ENCODE measurements at regions not wholly inside any gene's neighbourhood (a gene's known extent, or its start where the extent isn't known, plus 50 kb on each side); places are given as distances from the start of the nearest gene placed in this dataset.

DNA sequence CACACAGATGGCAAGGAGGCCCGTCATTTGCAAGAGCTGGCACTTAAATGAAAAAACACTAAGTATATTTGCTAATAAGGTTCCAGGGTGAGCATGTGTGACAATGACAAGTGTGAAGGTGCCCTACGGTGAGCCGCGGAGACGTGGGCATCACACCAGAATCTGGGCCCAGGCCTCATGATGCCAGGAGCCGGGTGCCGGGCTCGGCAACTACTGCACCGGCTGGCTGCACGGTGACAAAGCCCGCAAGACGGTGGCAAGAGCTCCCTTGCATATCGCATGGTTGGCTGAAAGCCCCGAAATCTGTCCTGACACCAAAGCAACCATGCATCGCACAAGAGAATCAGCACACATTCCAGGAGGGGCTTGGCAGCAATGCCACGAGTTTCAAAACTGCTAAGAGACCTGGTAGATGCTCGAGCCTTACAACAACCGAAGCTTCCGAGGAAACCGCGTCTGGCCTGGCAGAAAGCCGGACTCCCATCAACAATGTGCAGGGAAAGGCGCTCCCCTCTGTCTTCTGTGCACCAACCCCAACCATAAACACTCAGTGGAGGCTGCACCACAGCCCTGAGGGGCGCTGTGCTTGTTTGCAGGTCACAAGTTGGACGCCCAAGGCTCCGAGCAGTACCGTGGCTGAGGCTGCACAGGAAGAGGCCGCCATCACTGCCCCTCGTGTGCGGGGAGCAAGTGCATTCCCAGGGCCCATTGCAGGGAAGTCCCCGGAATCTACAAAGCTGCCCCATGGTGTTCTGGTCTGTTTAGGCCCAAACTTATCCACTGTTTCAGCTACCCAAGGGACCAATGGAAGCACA is 339.7 kb downstream of the CTTN start:
- H3K27ac ChIP-seq: no peak overlapping the region
- TF ChIP-seq, protein P1, sequence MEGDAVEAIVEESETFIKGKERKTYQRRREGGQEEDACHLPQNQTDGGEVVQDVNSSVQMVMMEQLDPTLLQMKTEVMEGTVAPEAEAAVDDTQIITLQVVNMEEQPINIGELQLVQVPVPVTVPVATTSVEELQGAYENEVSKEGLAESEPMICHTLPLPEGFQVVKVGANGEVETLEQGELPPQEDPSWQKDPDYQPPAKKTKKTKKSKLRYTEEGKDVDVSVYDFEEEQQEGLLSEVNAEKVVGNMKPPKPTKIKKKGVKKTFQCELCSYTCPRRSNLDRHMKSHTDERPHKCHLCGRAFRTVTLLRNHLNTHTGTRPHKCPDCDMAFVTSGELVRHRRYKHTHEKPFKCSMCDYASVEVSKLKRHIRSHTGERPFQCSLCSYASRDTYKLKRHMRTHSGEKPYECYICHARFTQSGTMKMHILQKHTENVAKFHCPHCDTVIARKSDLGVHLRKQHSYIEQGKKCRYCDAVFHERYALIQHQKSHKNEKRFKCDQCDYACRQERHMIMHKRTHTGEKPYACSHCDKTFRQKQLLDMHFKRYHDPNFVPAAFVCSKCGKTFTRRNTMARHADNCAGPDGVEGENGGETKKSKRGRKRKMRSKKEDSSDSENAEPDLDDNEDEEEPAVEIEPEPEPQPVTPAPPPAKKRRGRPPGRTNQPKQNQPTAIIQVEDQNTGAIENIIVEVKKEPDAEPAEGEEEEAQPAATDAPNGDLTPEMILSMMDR (IDR thresholded peaks at IDR 0.05): no peak
- no peak for TF ChIP-seq ZFX (IDR thresholded peaks at IDR 0.05; ENCODE audit: borderline replicate concordance)

DNA sequence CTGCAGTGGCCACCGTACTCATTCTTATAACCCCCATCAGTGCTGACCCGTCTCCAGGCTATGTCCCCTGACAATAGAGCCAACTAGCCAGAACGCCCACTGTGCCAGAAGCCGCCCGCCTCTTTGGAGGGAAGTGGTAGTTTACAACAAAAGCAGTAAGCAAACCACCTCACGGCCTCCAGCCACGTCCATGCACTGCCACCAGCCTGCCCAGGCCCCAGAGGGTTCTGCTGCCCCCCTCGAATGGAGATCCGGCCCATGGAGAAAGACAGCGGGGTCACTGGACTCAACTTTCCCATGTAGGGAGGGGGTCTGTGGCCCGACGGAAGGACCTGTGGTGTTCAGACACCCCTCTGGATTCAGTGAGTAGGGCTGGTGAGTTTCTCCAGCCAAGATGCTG is 340.3 kb downstream of the CTTN start:
- H3K27ac ChIP-seq: no peak overlapping the region
- no peak for TF ChIP-seq ZFX (IDR thresholded peaks at IDR 0.05; ENCODE audit: borderline replicate concordance)
- TF ChIP-seq, protein P1 (IDR thresholded peaks at IDR 0.05): no peak

DNA sequence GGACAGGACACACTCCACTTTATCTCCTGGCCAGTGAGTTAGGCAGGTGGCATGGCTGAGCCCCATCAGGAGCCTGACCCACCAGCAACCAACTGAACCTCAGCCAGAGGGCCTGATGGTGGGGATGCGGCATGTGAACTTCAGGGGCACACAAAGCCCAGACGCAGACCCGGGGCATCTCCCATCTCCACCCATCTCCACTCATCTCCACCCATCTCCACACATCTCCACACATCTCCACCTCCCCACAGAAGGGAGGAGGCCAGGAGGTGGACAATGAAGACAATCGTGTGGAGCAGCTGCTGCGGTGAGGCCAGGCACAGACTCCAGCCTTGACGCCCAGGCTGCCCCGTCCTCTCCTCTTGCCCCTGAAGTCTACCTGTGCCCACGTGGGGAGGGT is 340.8 kb downstream of the CTTN start:
- TF ChIP-seq ZFX (IDR thresholded peaks at IDR 0.05; ENCODE audit: borderline replicate concordance): no peak
- TF ChIP-seq, protein P1 (IDR thresholded peaks at IDR 0.05): no peak
- H3K27ac ChIP-seq: no peak overlapping the region

DNA sequence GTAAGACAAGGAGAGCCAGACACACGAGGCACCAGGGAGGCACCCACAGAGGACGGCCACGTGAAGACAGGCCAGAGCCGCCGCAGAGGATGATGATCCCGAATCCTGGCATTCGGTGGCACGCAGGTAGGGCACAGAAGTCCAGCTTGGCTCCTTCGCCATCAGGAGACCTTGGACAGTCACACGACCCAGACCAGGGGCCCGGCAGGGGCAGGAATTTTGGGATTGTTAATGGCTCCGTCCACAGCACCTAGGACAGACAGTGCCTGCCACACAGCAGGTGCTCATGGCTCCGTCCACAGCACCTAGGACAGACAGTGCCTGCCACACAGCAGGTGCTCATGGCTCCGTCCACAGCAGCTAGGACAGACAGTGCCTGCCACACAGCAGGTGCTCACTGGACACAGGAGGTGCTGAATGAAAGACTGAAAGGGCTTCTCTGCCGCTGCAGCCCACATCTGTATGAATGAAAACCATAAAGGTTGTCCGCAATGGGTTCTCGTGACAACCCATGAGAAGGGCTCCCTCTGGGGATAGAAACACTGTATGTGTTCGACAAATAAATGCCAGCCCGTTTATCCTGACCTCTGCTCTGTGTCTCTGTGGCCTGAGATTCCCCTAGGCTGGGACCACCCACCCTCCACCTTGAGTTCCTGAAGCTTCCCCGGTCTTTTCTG is 341.6 kb downstream of the CTTN start:
- H3K27ac ChIP-seq: no peak overlapping the region
- no peak for TF ChIP-seq ZFX (IDR thresholded peaks at IDR 0.05; ENCODE audit: borderline replicate concordance)
- TF ChIP-seq, protein P1 (IDR thresholded peaks at IDR 0.05): no peak

GRCh38 chr11:70740488-70740851 is 342.1 kb downstream of the CTTN start:
- TF ChIP-seq ZFX (IDR thresholded peaks at IDR 0.05; ENCODE audit: borderline replicate concordance): no peak
- TF ChIP-seq, protein P1 (IDR thresholded peaks at IDR 0.05): no peak

GRCh38 chr11:70741085-70741484 is 342.8 kb downstream of the CTTN start:
- H3K27ac ChIP-seq: no peak overlapping the region
- TF ChIP-seq, protein P1 (IDR thresholded peaks at IDR 0.05): no peak
- TF ChIP-seq ZFX (IDR thresholded peaks at IDR 0.05; ENCODE audit: borderline replicate concordance): no peak

More at GRCh38 chr11:70740488-70740851, 342.1 kb downstream of the CTTN start:
- H3K27ac ChIP-seq: no peak overlapping the region
